MM.1S (cell line): ENCODE measurements at regions not wholly inside any gene's neighbourhood (a gene's known extent, or its start where the extent isn't known, plus 50 kb on each side); places are given as distances from the start of the nearest gene placed in this dataset.

Source experiments
- CTCF ChIP-seq: fragments of 300-600 bp; sonication (generic); IDR thresholded peaks from 2 replicates; pipeline ENCODE4 v1.5.1; 2016; ENCODE audit warnings: antibody characterized with exemption, low read length, mixed read lengths
- EZH2 ChIP-seq: fragments of 300-600 bp; sonication (generic); optimal IDR thresholded peaks from 2 replicates; pipeline ENCODE3; 2017; ENCODE audit warnings: low read depth, mild to moderate bottlenecking, antibody characterized with exemption, low read length, mixed read lengths

- no peak for TF ChIP-seq CTCF
- no peak for TF ChIP-seq EZH2
Observed at GRCh38 chr20:53776858-53777257, 183.2 kb upstream of the ZNF217 start.
